ENCODE measurements at regions not wholly inside any gene's neighbourhood (a gene's known extent, or its start where the extent isn't known, plus 50 kb on each side); places are given as distances from the start of the nearest gene placed in this dataset.

- H3K9me3 Mint-ChIP-seq: no peaks in the 10 kb centered on the region
- ChIA-PET CTCF (no interaction called here), POLR2A (no interaction called here)
- H3K4me1 Mint-ChIP-seq: no peaks in the 10 kb centered on the region
- DNase-seq: no peak
- H3K27ac Mint-ChIP-seq: no peak overlapping the region
- no peaks in the 10 kb centered on the region for H3K36me3 Mint-ChIP-seq (ENCODE audit: low read depth)
- no peaks in the 10 kb centered on the region for H3K27me3 Mint-ChIP-seq
- H3K4me3 Mint-ChIP-seq: no peak overlapping the region
These were observed 226.1 kb downstream of the RFC3 start for GRCh38 chr13:34044041-34044440.

- H3K4me3 Mint-ChIP-seq: no peak overlapping the region
- ChIA-PET CTCF (no interaction called here), POLR2A (no interaction called here)
- no peak for DNase-seq
- H3K27ac Mint-ChIP-seq: no peak overlapping the region
- no peaks in the 10 kb centered on the region for H3K4me1 Mint-ChIP-seq
- H3K9me3 Mint-ChIP-seq: no peaks in the 10 kb centered on the region
- H3K27me3 Mint-ChIP-seq: no peaks in the 10 kb centered on the region
- no peaks in the 10 kb centered on the region for H3K36me3 Mint-ChIP-seq (ENCODE audit: low read depth)
These were observed 226.7 kb downstream of the RFC3 start for GRCh38 chr13:34044660-34045080.

GRCh38 chr13:34046457-34046856 is 228.5 kb downstream of the RFC3 start:
- Mint-ChIP-seq H3K27me3 (no peaks in the 10 kb centered on the region), H3K4me1 (no peaks in the 10 kb centered on the region), H3K4me3 (no peak overlapping the region), H3K9me3 (no peaks in the 10 kb centered on the region), H3K27ac (no peak overlapping the region), H3K36me3 (ENCODE audit: low read depth) (no peaks in the 10 kb centered on the region)
- DNase-seq: no peak
- POLR2A ChIA-PET: no interaction called here
- CTCF ChIA-PET: no interaction called here

- no peak for DNase-seq
- no peaks in the 10 kb centered on the region for H3K27me3 Mint-ChIP-seq
- H3K4me3 Mint-ChIP-seq: no peak overlapping the region
- H3K4me1 Mint-ChIP-seq: no peaks in the 10 kb centered on the region
- ChIA-PET CTCF (no interaction called here), POLR2A (no interaction called here)
- H3K27ac Mint-ChIP-seq: no peak overlapping the region
- H3K36me3 Mint-ChIP-seq (ENCODE audit: low read depth): no peaks in the 10 kb centered on the region
- H3K9me3 Mint-ChIP-seq: no peaks in the 10 kb centered on the region
These were observed 230.7 kb downstream of the RFC3 start for GRCh38 chr13:34048652-34049051.

- Mint-ChIP-seq H3K36me3 (ENCODE audit: low read depth) (no peaks in the 10 kb centered on the region), H3K4me1 (peaks cover 2% of the 10 kb centered on the region), H3K9me3 (peaks cover 3% of the 10 kb centered on the region), H3K27ac (no peak overlapping the region), H3K27me3 (no peaks in the 10 kb centered on the region), H3K4me3 (no peak overlapping the region)
- ChIA-PET CTCF (no interaction called here), POLR2A (no interaction called here)
- no peak for DNase-seq
These were observed 238.8 kb downstream of the RFC3 start for GRCh38 chr13:34056733-34057258.

GRCh38 chr13:34064456-34065205 is 246.7 kb downstream of the RFC3 start:
- DNase-seq: no peak
- no peak overlapping the region for H3K4me3 Mint-ChIP-seq
- no peak overlapping the region for H3K27ac Mint-ChIP-seq
- H3K4me1 Mint-ChIP-seq: no peaks in the 10 kb centered on the region
- POLR2A ChIA-PET: no interaction called here
- no peaks in the 10 kb centered on the region for H3K36me3 Mint-ChIP-seq (ENCODE audit: low read depth)
- H3K9me3 Mint-ChIP-seq: no peaks in the 10 kb centered on the region
- CTCF ChIA-PET: interaction anchor here (0.7 kb wide), 1 partner anchor 33 kb away, joined by 3 read pairs; no protein-coding TSS in a partner anchor
- H3K27me3 Mint-ChIP-seq: no peaks in the 10 kb centered on the region

GRCh38 chr13:34065928-34066327 is 248.0 kb downstream of the RFC3 start:
- Mint-ChIP-seq H3K36me3 (ENCODE audit: low read depth) (no peaks in the 10 kb centered on the region), H3K4me1 (no peaks in the 10 kb centered on the region), H3K9me3 (no peaks in the 10 kb centered on the region), H3K4me3 (no peak overlapping the region), H3K27me3 (no peaks in the 10 kb centered on the region), H3K27ac (no peak overlapping the region)
- CTCF ChIA-PET: interaction anchor here (0.6 to 1.2 kb wide), 2 partner anchors 55 to 316 kb away, joined by 3 read pairs; no protein-coding TSS in a partner anchor
- POLR2A ChIA-PET: no interaction called here
- DNase-seq: no peak

GRCh38 chr13:34066344-34066743 is 248.4 kb downstream of the RFC3 start:
- CTCF ChIA-PET: interaction anchor here (0.6 to 1.2 kb wide), 2 partner anchors 56 to 316 kb away, joined by 3 read pairs; no protein-coding TSS in a partner anchor
- H3K27ac Mint-ChIP-seq: no peak overlapping the region
- H3K4me1 Mint-ChIP-seq: no peaks in the 10 kb centered on the region

GRCh38 chr13:34070006-34070405 is 252.1 kb downstream of the RFC3 start:
- POLR2A ChIA-PET: no interaction called here
- Mint-ChIP-seq H3K27me3 (peaks cover 2% of the 10 kb centered on the region), H3K9me3 (no peaks in the 10 kb centered on the region), H3K36me3 (ENCODE audit: low read depth) (no peaks in the 10 kb centered on the region), H3K4me1 (no peaks in the 10 kb centered on the region), H3K27ac (no peak overlapping the region), H3K4me3 (no peak overlapping the region)
- CTCF ChIA-PET: no interaction called here
- DNase-seq: no peak

More at GRCh38 chr13:34066344-34066743, 248.4 kb downstream of the RFC3 start:
- POLR2A ChIA-PET: no interaction called here
- Mint-ChIP-seq H3K27me3 (peaks cover under 1% of the 10 kb centered on the region), H3K4me3 (no peak overlapping the region), H3K9me3 (no peaks in the 10 kb centered on the region), H3K36me3 (ENCODE audit: low read depth) (no peaks in the 10 kb centered on the region)
- no peak for DNase-seq

GRCh38 chr13:34070544-34071303 is 252.8 kb downstream of the RFC3 start:
- H3K36me3 Mint-ChIP-seq (ENCODE audit: low read depth): no peaks in the 10 kb centered on the region
- no peak overlapping the region for H3K4me3 Mint-ChIP-seq
- no peak for DNase-seq
- H3K27me3 Mint-ChIP-seq: peaks cover 2% of the 10 kb centered on the region
- no peak overlapping the region for H3K27ac Mint-ChIP-seq
- H3K9me3 Mint-ChIP-seq: no peaks in the 10 kb centered on the region
- H3K4me1 Mint-ChIP-seq: no peaks in the 10 kb centered on the region
- ChIA-PET POLR2A (no interaction called here), CTCF (interaction anchor here (0.6 to 0.9 kb wide), 2 partner anchors 10 to 49 kb away, joined by 4 to 6 read pairs; no protein-coding TSS in a partner anchor)

GRCh38 chr13:34076319-34076718 is 258.4 kb downstream of the RFC3 start:
- H3K27me3 Mint-ChIP-seq: peaks cover 1% of the 10 kb centered on the region
- POLR2A ChIA-PET: no interaction called here
- no peaks in the 10 kb centered on the region for H3K4me1 Mint-ChIP-seq
- CTCF ChIA-PET: no interaction called here
- DNase-seq: no peak
- H3K27ac Mint-ChIP-seq: no peak overlapping the region
- no peaks in the 10 kb centered on the region for H3K36me3 Mint-ChIP-seq (ENCODE audit: low read depth)
- no peak overlapping the region for H3K4me3 Mint-ChIP-seq
- H3K9me3 Mint-ChIP-seq: no peaks in the 10 kb centered on the region

- Mint-ChIP-seq H3K4me1 (no peaks in the 10 kb centered on the region), H3K36me3 (ENCODE audit: low read depth) (no peaks in the 10 kb centered on the region), H3K27ac (no peak overlapping the region), H3K4me3 (no peak overlapping the region), H3K27me3 (no peaks in the 10 kb centered on the region), H3K9me3 (no peaks in the 10 kb centered on the region)
- no peak for DNase-seq
- POLR2A ChIA-PET: no interaction called here
- CTCF ChIA-PET: no interaction called here
These were observed 259.2 kb downstream of the RFC3 start for GRCh38 chr13:34076943-34077703.
